Erythroblast (primary cell): ENCODE measurements at regions not wholly inside any gene's neighbourhood (a gene's known extent, or its start where the extent isn't known, plus 50 kb on each side); places are given as distances from the start of the nearest gene placed in this dataset.

Experiments used
- GATA1 ChIP-seq: IDR thresholded peaks from 2 replicates; pipeline ENCODE4 v1.6.1; 2011; ENCODE audit warnings: low read depth, mild to moderate bottlenecking, control low read depth, low read length, moderate library complexity
- POLR2A ChIP-seq: IDR thresholded peaks from 2 replicates; pipeline ENCODE4 v1.6.1; 2011; ENCODE audit warnings: mild to moderate bottlenecking, low read length

GRCh38 chr10:33112831-33113455 is 154.9 kb upstream of the ITGB1 start:
- TF ChIP-seq POLR2A (no peak), GATA1 (no peak)
